Thymus (tissue), 11 donors: ENCODE measurements at regions not wholly inside any gene's neighbourhood (a gene's known extent, or its start where the extent isn't known, plus 50 kb on each side); places are given as distances from the start of the nearest gene placed in this dataset.

ENCODE experiments used
- DNase-seq, 9 donors: peaks; one replicate each; pipeline ENCODE4 v3.0.0-alpha.2; 2013; ENCODE audit warnings: low spot score in 9 of 9, low read depth in 6 of 9, missing footprints in 1 of 9
- H3K27ac ChIP-seq, 2 donors: one replicate each; pipeline ENCODE4 v1.5.1; 2013; ENCODE audit warnings: control low read depth in 1 of 2, low read depth in 1 of 2, low read length in 1 of 2, mild to moderate bottlenecking in 1 of 2, moderate library complexity in 1 of 2
- H3K27me3 ChIP-seq, 2 donors: one replicate each; pipeline ENCODE4 v1.5.1; 2013; ENCODE audit warnings: low read length in 1 of 2; ENCODE audit not compliant: control insufficient read depth in 2 of 2, insufficient read depth in 1 of 2
- H3K36me3 ChIP-seq, 2 donors: one replicate each; pipeline ENCODE4 v1.5.1; 2013; ENCODE audit warnings: low read length in 1 of 2, mild to moderate bottlenecking in 1 of 2, moderate library complexity in 1 of 2; ENCODE audit not compliant: control insufficient read depth in 2 of 2, insufficient read depth in 2 of 2
- H3K4me1 ChIP-seq, 2 donors: one replicate each; pipeline ENCODE4 v1.5.1; 2013; ENCODE audit warnings: low read length in 2 of 2; ENCODE audit not compliant: control insufficient read depth in 2 of 2, insufficient read depth in 2 of 2
- H3K4me3 ChIP-seq, 2 donors: one replicate each; pipeline ENCODE4 v1.5.1; 2013; ENCODE audit warnings: low read length in 2 of 2, control low read depth in 1 of 2, mild to moderate bottlenecking in 1 of 2
- H3K9me3 ChIP-seq, 2 donors: one replicate each; pipeline ENCODE4 v1.5.1; 2013; ENCODE audit warnings: low read length in 1 of 2, mild to moderate bottlenecking in 1 of 2; ENCODE audit not compliant: control insufficient read depth in 2 of 2, insufficient read depth in 1 of 2
- WGBS: extraction: QIAGEN DNeasy Blood & Tissue Kit; methylation state at CpG from one replicate; pipeline ENCODE4 v1.1.7; 2013; 5-methylcytosine and 5-hydroxymethylcytosine counted together
- donor health status: healthy.

- Histone ChIP-seq H3K4me1 (no peaks in the 10 kb centered on the region), H3K9me3 (no peaks in the 10 kb centered on the region), H3K27ac (no peak overlapping the region), H3K4me3 (no peak overlapping the region), H3K36me3 (no peaks in the 10 kb centered on the region), H3K27me3 (no peaks in the 10 kb centered on the region)
- no peak for DNase-seq
- 95% methylated on average over 2 of the region's 2 CpGs for WGBS
Observed at GRCh38 chr20:39799366-39799965, 837.3 kb downstream of the DHX35 start.

- 89% methylated on average over 3 of the region's 3 CpGs for WGBS
- no peak for DNase-seq
- H3K36me3 ChIP-seq = no peaks in the 10 kb centered on the region
- no peaks in the 10 kb centered on the region for H3K27me3 ChIP-seq
- H3K4me1 ChIP-seq = no peaks in the 10 kb centered on the region
- H3K9me3 ChIP-seq = no peaks in the 10 kb centered on the region
- H3K27ac ChIP-seq = no peak overlapping the region
- H3K4me3 ChIP-seq = no peak overlapping the region
Observed at GRCh38 chr20:39795401-39796272, 833.5 kb downstream of the DHX35 start.

GRCh38 chr20:39792334-39792733, 830.2 kb downstream of the DHX35 start:
- H3K36me3 ChIP-seq = no peaks in the 10 kb centered on the region
- no peak overlapping the region for H3K27ac ChIP-seq
- H3K27me3 ChIP-seq = no peaks in the 10 kb centered on the region
- no peak overlapping the region for H3K4me3 ChIP-seq
- DNase-seq = no peak
- no peaks in the 10 kb centered on the region for H3K4me1 ChIP-seq
- no peaks in the 10 kb centered on the region for H3K9me3 ChIP-seq

GRCh38 chr20:39789411-39789810, 827.3 kb downstream of the DHX35 start:
- Histone ChIP-seq H3K4me1 (no peaks in the 10 kb centered on the region), H3K4me3 (no peak overlapping the region), H3K36me3 (no peaks in the 10 kb centered on the region), H3K27me3 (no peaks in the 10 kb centered on the region), H3K9me3 (no peaks in the 10 kb centered on the region), H3K27ac (no peak overlapping the region)
- no peak for DNase-seq
- 96% methylated on average over 3 of the region's 3 CpGs for WGBS

- H3K27ac ChIP-seq = no peak overlapping the region
- no peak overlapping the region for H3K4me3 ChIP-seq
- 74% methylated on average over 4 of the region's 4 CpGs for WGBS
- H3K27me3 ChIP-seq = no peaks in the 10 kb centered on the region
- DNase-seq = no peak
- no peaks in the 10 kb centered on the region for H3K4me1 ChIP-seq
- no peaks in the 10 kb centered on the region for H3K9me3 ChIP-seq
- H3K36me3 ChIP-seq = no peaks in the 10 kb centered on the region
Observed at GRCh38 chr20:39785252-39785917, 823.2 kb downstream of the DHX35 start.

- Histone ChIP-seq H3K27me3 (no peaks in the 10 kb centered on the region), H3K36me3 (no peaks in the 10 kb centered on the region), H3K4me1 (no peaks in the 10 kb centered on the region), H3K4me3 (no peak overlapping the region), H3K9me3 (no peaks in the 10 kb centered on the region), H3K27ac (no peak overlapping the region)
- no peak for DNase-seq
- WGBS = 90% methylated on average over 1 of the region's 1 CpG
Observed at GRCh38 chr20:39784693-39785092, 822.5 kb downstream of the DHX35 start.

- no peak overlapping the region for H3K27ac ChIP-seq
- WGBS = 72% methylated on average over 5 of the region's 5 CpGs
- no peak for DNase-seq
Observed at GRCh38 chr20:39778847-39779604, 816.9 kb downstream of the DHX35 start.

GRCh38 chr20:39778431-39778830, 816.3 kb downstream of the DHX35 start:
- Histone ChIP-seq H3K36me3 (no peaks in the 10 kb centered on the region), H3K27me3 (no peaks in the 10 kb centered on the region), H3K4me1 (no peaks in the 10 kb centered on the region), H3K4me3 (no peak overlapping the region), H3K27ac (no peak overlapping the region), H3K9me3 (no peaks in the 10 kb centered on the region)
- 91% methylated on average over 2 of the region's 2 CpGs for WGBS
- DNase-seq = no peak

More at GRCh38 chr20:39778847-39779604, 816.9 kb downstream of the DHX35 start:
- Histone ChIP-seq H3K36me3 (no peaks in the 10 kb centered on the region), H3K27me3 (no peaks in the 10 kb centered on the region), H3K9me3 (no peaks in the 10 kb centered on the region), H3K4me3 (no peak overlapping the region), H3K4me1 (no peaks in the 10 kb centered on the region)

- H3K9me3 ChIP-seq = no peaks in the 10 kb centered on the region
- no peaks in the 10 kb centered on the region for H3K36me3 ChIP-seq
- no peaks in the 10 kb centered on the region for H3K27me3 ChIP-seq
Observed at GRCh38 chr20:39777610-39778009, 815.5 kb downstream of the DHX35 start.

More at GRCh38 chr20:39777610-39778009, 815.5 kb downstream of the DHX35 start:
- Histone ChIP-seq H3K27ac (no peak overlapping the region), H3K4me3 (no peak overlapping the region), H3K4me1 (no peaks in the 10 kb centered on the region)
- no peak for DNase-seq
